ENCODE measurements at regions not wholly inside any gene's neighbourhood (a gene's known extent, or its start where the extent isn't known, plus 50 kb on each side); places are given as distances from the start of the nearest gene placed in this dataset.

- DNase-seq (ENCODE audit: low read depth), result no peak
These were observed 52.1 kb upstream of the STOX2 start for GRCh38 chr4:183852910-183853547.

DNA sequence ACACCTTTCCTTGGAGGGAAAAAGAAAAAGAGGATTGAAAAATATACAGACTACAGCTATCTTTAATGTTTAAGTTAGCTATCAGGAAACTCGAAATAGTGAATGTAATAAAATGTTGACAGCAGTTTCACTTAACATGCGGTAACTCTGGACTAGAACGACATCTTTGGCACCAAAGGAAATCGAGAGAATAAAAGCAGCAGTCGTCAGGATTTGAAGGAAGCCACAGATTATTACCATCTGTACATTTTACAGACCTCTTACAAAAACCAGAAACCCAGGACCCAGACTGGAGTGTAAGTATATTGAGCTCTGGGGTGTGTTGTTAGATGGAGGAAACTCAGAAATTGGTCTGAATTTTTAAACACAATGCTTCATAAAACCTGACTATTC lies 51.6 kb upstream of the STOX2 start:
- no peak for DNase-seq (ENCODE audit: low read depth)
